C4-2B (cell line): ENCODE measurements at regions not wholly inside any gene's neighbourhood (a gene's known extent, or its start where the extent isn't known, plus 50 kb on each side); places are given as distances from the start of the nearest gene placed in this dataset.

Source experiments
- H3K27ac ChIP-seq: fragments of 450-650 bp; 2 replicates; pipeline ENCODE4 v1.5.1; 2017
- CTCF ChIP-seq: fragments of 450-650 bp; conservative IDR thresholded peaks from 2 replicates; pipeline ENCODE4 v1.5.1; 2017; ENCODE audit warnings: mild to moderate bottlenecking
- ZFX ChIP-seq: fragments of 450-650 bp; IDR thresholded peaks from 2 replicates; pipeline ENCODE4 v1.6.1; 2017

- no peak overlapping the region for H3K27ac ChIP-seq
- TF ChIP-seq ZFX: no peak
- TF ChIP-seq CTCF: no peak
These were observed 57.7 kb upstream of the RBFOX3 start for GRCh38 chr17:79668344-79669250.

- H3K27ac ChIP-seq: no peak overlapping the region
- TF ChIP-seq CTCF (no peak), ZFX (no peak)
These were observed 56.9 kb upstream of the RBFOX3 start for GRCh38 chr17:79667746-79668145.

GRCh38 chr17:79667121-79667715, 56.4 kb upstream of the RBFOX3 start:
- no peak overlapping the region for H3K27ac ChIP-seq
- TF ChIP-seq CTCF: no peak
- TF ChIP-seq ZFX: no peak

- H3K27ac ChIP-seq: peak overlapping the region; percentile 86
- no peak for TF ChIP-seq CTCF
- no peak for TF ChIP-seq ZFX
These were observed 55.3 kb upstream of the RBFOX3 start for GRCh38 chr17:79666111-79666510.

- TF ChIP-seq CTCF (no peak), ZFX (no peak)
- peak overlapping the region; percentile 86 for H3K27ac ChIP-seq
These were observed 54.3 kb upstream of the RBFOX3 start for GRCh38 chr17:79664930-79665737.

- TF ChIP-seq ZFX: no peak
- no peak for TF ChIP-seq CTCF
- no peak overlapping the region for H3K27ac ChIP-seq
These were observed 50.6 kb upstream of the RBFOX3 start for GRCh38 chr17:79661292-79662041.
